HEK293 (cell line): ENCODE measurements at regions not wholly inside any gene's neighbourhood (a gene's known extent, or its start where the extent isn't known, plus 50 kb on each side); places are given as distances from the start of the nearest gene placed in this dataset.

Experiments
- CTCF ChIA-PET: fragments of 350-600 bp; formaldehyde crosslinking; extraction: SDS; loops from one replicate; lab custom pipeline; 2021; ENCODE audit warnings: antibody characterized with exemption; lab: Yijun Ruan, JAX
- POLR2A ChIA-PET: fragments of 300-600 bp; formaldehyde crosslinking; extraction: SDS; loops from one replicate; lab custom pipeline; 2020; ENCODE audit warnings: antibody characterized with exemption, inconsistent platforms; lab: Yijun Ruan, JAX
- H3K27ac ChIP-seq: fragments of 200-500 bp; sonication (Bioruptor generic); 2 replicates; pipeline ENCODE4 v1.5.1; 2014; ENCODE audit warnings: low read depth, low read length, control low read depth, inconsistent platforms; ENCODE audit errors: extremely low read depth
- H3K36me3 ChIP-seq, 2 experiments: fragments of 200-500 bp in 1 of 2; sonication (Bioruptor generic) in 1 of 2; 1 replicate in 1 of 2; 2 replicates in 1 of 2; pipeline ENCODE4 v1.5.1; 2014 to 2017; ENCODE audit warnings: inconsistent platforms in 2 of 2, low read length in 2 of 2; ENCODE audit not compliant: control insufficient read depth in 2 of 2, insufficient read depth in 1 of 2
- H3K4me1 ChIP-seq: fragments of 200-500 bp; sonication (Bioruptor generic); 2 replicates; pipeline ENCODE4 v1.5.1; 2014; ENCODE audit warnings: mild to moderate bottlenecking, low read length, inconsistent platforms; ENCODE audit not compliant: control insufficient read depth, insufficient read depth
- H3K4me3 ChIP-seq: 2 replicates; pipeline ENCODE4 v1.5.1; 2011; ENCODE audit warnings: low read depth, mild to moderate bottlenecking, control low read depth, low read length, moderate library complexity
- H3K9me3 ChIP-seq: fragments of 200-500 bp; sonication (Bioruptor generic); 2 replicates; pipeline ENCODE4 v1.5.1; 2014; ENCODE audit warnings: low read depth, low read length, inconsistent platforms; ENCODE audit not compliant: control insufficient read depth, insufficient read depth
- GLI4 ChIP-seq: fragments of 450-650 bp; formaldehyde crosslinking; IDR thresholded peaks from 2 replicates; pipeline ENCODE4 v1.5.1; 2016; ENCODE audit warnings: missing biosample characterization, missing genetic modification characterization
- HOXD13 ChIP-seq: sonication (generic); formaldehyde crosslinking; IDR thresholded peaks from 2 replicates; pipeline ENCODE4 v1.8.0; 2022; ENCODE audit warnings: missing genetic modification reagents, borderline replicate concordance
- KLF9 ChIP-seq: fragments of 450-650 bp; formaldehyde crosslinking; IDR thresholded peaks from 2 replicates; pipeline ENCODE4 v1.5.1; 2016; ENCODE audit warnings: missing biosample characterization, missing genetic modification characterization, low read depth
- SALL2 ChIP-seq: fragments of 450-650 bp; formaldehyde crosslinking; IDR thresholded peaks from 2 replicates; pipeline ENCODE4 v1.5.0; 2017; ENCODE audit warnings: missing biosample characterization, mild to moderate bottlenecking, missing genetic modification characterization, borderline replicate concordance
- SETDB1 ChIP-seq: IDR thresholded peaks from one replicate; pipeline ENCODE4 v1.6.1; 2017; ENCODE audit warnings: mild to moderate bottlenecking, low read length, moderate library complexity, mixed read lengths; ENCODE audit not compliant: insufficient read length
- ZEB2 ChIP-seq: fragments of 450-650 bp; formaldehyde crosslinking; IDR thresholded peaks from 2 replicates; pipeline ENCODE4 v1.5.1; 2016; ENCODE audit warnings: missing biosample characterization, missing genetic modification characterization
- ZFP3 ChIP-seq: fragments of 450-650 bp; formaldehyde crosslinking; IDR thresholded peaks from 2 replicates; pipeline ENCODE4 v1.5.1; 2016; ENCODE audit warnings: low read depth, missing biosample characterization, missing genetic modification characterization
- ZFP69B ChIP-seq: fragments of 450-650 bp; formaldehyde crosslinking; IDR thresholded peaks from 2 replicates; pipeline ENCODE4 v1.5.1; 2016; ENCODE audit warnings: missing biosample characterization, missing genetic modification characterization
- ZNF10 ChIP-seq: fragments of 450-650 bp; formaldehyde crosslinking; IDR thresholded peaks from 2 replicates; pipeline ENCODE4 v1.5.1; 2017; ENCODE audit warnings: missing biosample characterization, missing genetic modification characterization
- ZNF266 ChIP-seq: fragments of 450-650 bp; formaldehyde crosslinking; IDR thresholded peaks from 2 replicates; pipeline ENCODE4 v1.5.1; 2016; ENCODE audit warnings: missing biosample characterization, missing genetic modification characterization, low read depth
- ZNF274 ChIP-seq, 2 experiments: fragments of 200-500 bp in 1 of 2; fragments of 450-650 bp in 1 of 2; sonication (Bioruptor generic) in 1 of 2; formaldehyde crosslinking in 1 of 2; IDR thresholded peaks; 2 replicates each; pipeline versions ENCODE4 v1.5.1 to v1.6.1; 2014 to 2016; ENCODE audit warnings: borderline replicate concordance in 1 of 2, inconsistent platforms in 1 of 2, low read length in 1 of 2, missing biosample characterization in 1 of 2, missing genetic modification characterization in 1 of 2
- ZNF404 ChIP-seq: fragments of 450-650 bp; formaldehyde crosslinking; IDR thresholded peaks from 2 replicates; pipeline ENCODE4 v1.5.1; 2017; ENCODE audit warnings: missing biosample characterization, missing genetic modification characterization
- ZNF501 ChIP-seq: fragments of 450-650 bp; formaldehyde crosslinking; IDR thresholded peaks from 2 replicates; pipeline ENCODE4 v1.5.1; 2016; ENCODE audit warnings: missing biosample characterization, missing genetic modification characterization
- ZNF600 ChIP-seq: fragments of 450-650 bp; formaldehyde crosslinking; IDR thresholded peaks from 2 replicates; pipeline ENCODE4 v1.5.1; 2016; ENCODE audit warnings: missing biosample characterization, missing genetic modification characterization
- ZNF670 ChIP-seq: fragments of 450-650 bp; formaldehyde crosslinking; IDR thresholded peaks from 2 replicates; pipeline ENCODE4 v1.5.1; 2016; ENCODE audit warnings: missing biosample characterization, missing genetic modification characterization, low read depth
- ZNF677 ChIP-seq: fragments of 450-650 bp; IDR thresholded peaks from 2 replicates; pipeline ENCODE4 v1.5.0; 2018; ENCODE audit warnings: missing biosample characterization, mild to moderate bottlenecking, missing genetic modification characterization, moderate library complexity
- ZNF707 ChIP-seq: fragments of 450-650 bp; formaldehyde crosslinking; IDR thresholded peaks from 2 replicates; pipeline ENCODE4 v1.5.1; 2016; ENCODE audit warnings: missing biosample characterization, missing genetic modification characterization
- ZNF792 ChIP-seq: fragments of 450-650 bp; formaldehyde crosslinking; IDR thresholded peaks from 2 replicates; pipeline ENCODE4 v1.5.1; 2016; ENCODE audit warnings: missing biosample characterization, missing genetic modification characterization
- ZSCAN23 ChIP-seq: fragments of 450-650 bp; formaldehyde crosslinking; IDR thresholded peaks from 2 replicates; pipeline ENCODE4 v1.5.1; 2016; ENCODE audit warnings: missing biosample characterization, missing genetic modification characterization
- TF ChIP-seq, protein P1 (sequence below): fragments of 450-650 bp; formaldehyde crosslinking; IDR thresholded peaks from 2 replicates; pipeline ENCODE4 v1.5.1; 2016; ENCODE audit warnings: missing biosample characterization, missing genetic modification characterization, borderline replicate concordance
- TF ChIP-seq, protein P2 (sequence below): fragments of 450-650 bp; formaldehyde crosslinking; IDR thresholded peaks from 2 replicates; pipeline ENCODE4 v1.5.1; 2016; ENCODE audit warnings: missing biosample characterization, missing genetic modification characterization
- TF ChIP-seq, protein P3 (sequence below): sonication (generic); formaldehyde crosslinking; IDR thresholded peaks from 2 replicates; pipeline ENCODE4 v1.8.1; 2022; ENCODE audit warnings: mild to moderate bottlenecking, moderate library complexity, missing genetic modification reagents
- TF ChIP-seq, protein P4 (sequence below): fragments of 450-650 bp; formaldehyde crosslinking; IDR thresholded peaks from 2 replicates; pipeline ENCODE4 v1.5.1; 2016; ENCODE audit warnings: missing biosample characterization, missing genetic modification characterization
- TF ChIP-seq, protein P5 (sequence below): fragments of 450-650 bp; formaldehyde crosslinking; IDR thresholded peaks from 2 replicates; pipeline ENCODE4 v1.5.1; 2016; ENCODE audit warnings: missing biosample characterization, missing genetic modification characterization, low read depth
- TF ChIP-seq, protein P6 (sequence below): fragments of 450-650 bp; formaldehyde crosslinking; IDR thresholded peaks from 2 replicates; pipeline ENCODE4 v1.5.1; 2016; ENCODE audit warnings: missing biosample characterization, missing genetic modification characterization
- TF ChIP-seq, protein P7 (sequence below): fragments of 450-650 bp; formaldehyde crosslinking; IDR thresholded peaks from 2 replicates; pipeline ENCODE4 v1.5.1; 2017; ENCODE audit warnings: missing biosample characterization, mild to moderate bottlenecking, missing genetic modification characterization, moderate library complexity

DNA sequence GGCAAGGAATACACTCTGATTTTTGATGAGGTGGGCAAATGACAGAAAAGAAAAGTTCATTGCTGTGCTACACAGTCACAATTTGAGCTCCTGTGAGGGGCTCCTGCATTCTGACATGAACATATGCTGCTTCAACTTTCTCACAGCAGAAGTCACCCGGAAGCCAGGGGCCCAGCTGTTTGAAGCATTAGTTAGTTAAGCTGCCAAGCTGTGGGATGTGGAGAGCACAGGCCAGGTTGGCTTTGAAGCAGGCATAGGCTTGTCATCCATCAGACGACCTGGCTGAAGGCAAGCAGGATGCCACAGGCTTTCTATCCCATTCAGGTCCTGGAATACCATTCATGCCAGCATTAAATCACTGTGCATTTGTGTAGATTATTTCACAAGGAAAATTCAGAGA, 63.1 kb downstream of the MTNR1B start:
- no peaks in the 10 kb centered on the region for H3K9me3 ChIP-seq
- POLR2A ChIA-PET = no interaction called here
- CTCF ChIA-PET = interaction anchor here (1.4 kb wide), 1 partner anchor 14 kb away, joined by 4 read pairs; no protein-coding TSS in a partner anchor

DNA sequence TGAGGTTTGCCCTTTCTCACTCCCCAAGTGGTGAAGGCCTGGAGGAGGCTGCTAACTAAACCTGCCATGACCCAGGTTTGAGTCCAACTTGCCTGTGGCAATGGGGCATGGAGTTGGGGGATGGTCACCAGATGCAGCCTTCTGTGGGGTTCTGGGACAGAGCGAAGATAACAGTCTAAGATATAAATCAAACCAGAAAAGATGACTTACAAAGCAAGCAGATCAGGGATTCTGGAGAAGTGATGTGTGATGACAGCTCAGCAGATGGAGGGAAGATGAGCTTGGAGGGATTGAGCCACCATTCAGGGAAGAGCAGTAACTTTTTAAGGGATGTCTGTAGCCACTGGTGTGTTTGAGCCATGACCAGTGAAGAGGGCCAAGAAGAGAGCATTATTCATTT, 63.6 kb downstream of the MTNR1B start:
- CTCF ChIA-PET = interaction anchor here (1.0 to 1.4 kb wide), 2 partner anchors 14 to 19 kb away, joined by 3 to 4 read pairs; no protein-coding TSS in a partner anchor
- Histone ChIP-seq H3K27ac (no peak overlapping the region), H3K4me3 (no peak overlapping the region), H3K36me3 (no peaks in the 10 kb centered on the region), H3K4me1 (no peaks in the 10 kb centered on the region), H3K9me3 (no peaks in the 10 kb centered on the region)
- TF ChIP-seq GLI4 = no peak
- TF ChIP-seq, protein P1, sequence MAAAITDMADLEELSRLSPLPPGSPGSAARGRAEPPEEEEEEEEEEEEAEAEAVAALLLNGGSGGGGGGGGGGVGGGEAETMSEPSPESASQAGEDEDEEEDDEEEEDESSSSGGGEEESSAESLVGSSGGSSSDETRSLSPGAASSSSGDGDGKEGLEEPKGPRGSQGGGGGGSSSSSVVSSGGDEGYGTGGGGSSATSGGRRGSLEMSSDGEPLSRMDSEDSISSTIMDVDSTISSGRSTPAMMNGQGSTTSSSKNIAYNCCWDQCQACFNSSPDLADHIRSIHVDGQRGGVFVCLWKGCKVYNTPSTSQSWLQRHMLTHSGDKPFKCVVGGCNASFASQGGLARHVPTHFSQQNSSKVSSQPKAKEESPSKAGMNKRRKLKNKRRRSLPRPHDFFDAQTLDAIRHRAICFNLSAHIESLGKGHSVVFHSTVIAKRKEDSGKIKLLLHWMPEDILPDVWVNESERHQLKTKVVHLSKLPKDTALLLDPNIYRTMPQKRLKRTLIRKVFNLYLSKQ = no peak
- TF ChIP-seq, protein P2, sequence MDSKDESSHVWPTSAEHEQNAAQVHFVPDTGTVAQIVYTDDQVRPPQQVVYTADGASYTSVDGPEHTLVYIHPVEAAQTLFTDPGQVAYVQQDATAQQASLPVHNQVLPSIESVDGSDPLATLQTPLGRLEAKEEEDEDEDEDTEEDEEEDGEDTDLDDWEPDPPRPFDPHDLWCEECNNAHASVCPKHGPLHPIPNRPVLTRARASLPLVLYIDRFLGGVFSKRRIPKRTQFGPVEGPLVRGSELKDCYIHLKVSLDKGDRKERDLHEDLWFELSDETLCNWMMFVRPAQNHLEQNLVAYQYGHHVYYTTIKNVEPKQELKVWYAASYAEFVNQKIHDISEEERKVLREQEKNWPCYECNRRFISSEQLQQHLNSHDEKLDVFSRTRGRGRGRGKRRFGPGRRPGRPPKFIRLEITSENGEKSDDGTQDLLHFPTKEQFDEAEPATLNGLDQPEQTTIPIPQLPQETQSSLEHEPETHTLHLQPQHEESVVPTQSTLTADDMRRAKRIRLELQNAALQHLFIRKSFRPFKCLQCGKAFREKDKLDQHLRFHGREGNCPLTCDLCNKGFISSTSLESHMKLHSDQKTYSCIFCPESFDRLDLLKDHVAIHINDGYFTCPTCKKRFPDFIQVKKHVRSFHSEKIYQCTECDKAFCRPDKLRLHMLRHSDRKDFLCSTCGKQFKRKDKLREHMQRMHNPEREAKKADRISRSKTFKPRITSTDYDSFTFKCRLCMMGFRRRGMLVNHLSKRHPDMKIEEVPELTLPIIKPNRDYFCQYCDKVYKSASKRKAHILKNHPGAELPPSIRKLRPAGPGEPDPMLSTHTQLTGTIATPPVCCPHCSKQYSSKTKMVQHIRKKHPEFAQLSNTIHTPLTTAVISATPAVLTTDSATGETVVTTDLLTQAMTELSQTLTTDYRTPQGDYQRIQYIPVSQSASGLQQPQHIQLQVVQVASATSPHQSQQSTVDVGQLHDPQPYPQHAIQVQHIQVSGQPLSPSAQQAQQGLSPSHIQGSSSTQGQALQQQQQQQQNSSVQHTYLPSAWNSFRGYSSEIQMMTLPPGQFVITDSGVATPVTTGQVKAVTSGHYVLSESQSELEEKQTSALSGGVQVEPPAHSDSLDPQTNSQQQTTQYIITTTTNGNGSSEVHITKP = no peak
- no peak for TF ChIP-seq ZNF501 (tag by site-specific recombination)
- no peak for TF ChIP-seq ZNF404 (tag by site-specific recombination)
- TF ChIP-seq, protein P3, sequence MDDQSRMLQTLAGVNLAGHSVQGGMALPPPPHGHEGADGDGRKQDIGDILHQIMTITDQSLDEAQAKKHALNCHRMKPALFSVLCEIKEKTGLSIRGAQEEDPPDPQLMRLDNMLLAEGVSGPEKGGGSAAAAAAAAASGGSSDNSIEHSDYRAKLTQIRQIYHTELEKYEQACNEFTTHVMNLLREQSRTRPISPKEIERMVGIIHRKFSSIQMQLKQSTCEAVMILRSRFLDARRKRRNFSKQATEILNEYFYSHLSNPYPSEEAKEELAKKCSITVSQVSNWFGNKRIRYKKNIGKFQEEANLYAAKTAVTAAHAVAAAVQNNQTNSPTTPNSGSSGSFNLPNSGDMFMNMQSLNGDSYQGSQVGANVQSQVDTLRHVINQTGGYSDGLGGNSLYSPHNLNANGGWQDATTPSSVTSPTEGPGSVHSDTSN (CRISPR knock-in tag) = no peak
- TF ChIP-seq SALL2 (tag by site-specific recombination) = no peak
- TF ChIP-seq KLF9 (tag by site-specific recombination) = no peak
- POLR2A ChIA-PET = no interaction called here

More for the DNA sequence above, 63.1 kb downstream of the MTNR1B start:
- no peak overlapping the region for H3K27ac ChIP-seq
- H3K4me1 ChIP-seq = no peaks in the 10 kb centered on the region
- H3K4me3 ChIP-seq = no peak overlapping the region
- TF ChIP-seq ZEB2 (tag by site-specific recombination) (no peak), HOXD13 (CRISPR knock-in tag) (no peak), ZFP3 (tag by site-specific recombination) (no peak), ZNF677 (no peak), ZNF404 (tag by site-specific recombination) (no peak), ZNF707 (tag by site-specific recombination) (no peak), ZNF670 (tag by site-specific recombination) (no peak), ZNF792 (tag by site-specific recombination) (no peak), ZNF274 (IDR thresholded peaks at IDR 0.05; ENCODE audit: low read length) (no peak), ZNF274 (tag by site-specific recombination; IDR thresholded peaks at IDR 0.05; ENCODE audit: borderline replicate concordance) (no peak), ZSCAN23 (tag by site-specific recombination) (no peak), ZFP69B (tag by site-specific recombination) (no peak), ZNF600 (tag by site-specific recombination) (no peak), ZNF10 (no peak), SETDB1 (no peak), ZNF266 (tag by site-specific recombination) (no peak)
- TF ChIP-seq, protein P4, sequence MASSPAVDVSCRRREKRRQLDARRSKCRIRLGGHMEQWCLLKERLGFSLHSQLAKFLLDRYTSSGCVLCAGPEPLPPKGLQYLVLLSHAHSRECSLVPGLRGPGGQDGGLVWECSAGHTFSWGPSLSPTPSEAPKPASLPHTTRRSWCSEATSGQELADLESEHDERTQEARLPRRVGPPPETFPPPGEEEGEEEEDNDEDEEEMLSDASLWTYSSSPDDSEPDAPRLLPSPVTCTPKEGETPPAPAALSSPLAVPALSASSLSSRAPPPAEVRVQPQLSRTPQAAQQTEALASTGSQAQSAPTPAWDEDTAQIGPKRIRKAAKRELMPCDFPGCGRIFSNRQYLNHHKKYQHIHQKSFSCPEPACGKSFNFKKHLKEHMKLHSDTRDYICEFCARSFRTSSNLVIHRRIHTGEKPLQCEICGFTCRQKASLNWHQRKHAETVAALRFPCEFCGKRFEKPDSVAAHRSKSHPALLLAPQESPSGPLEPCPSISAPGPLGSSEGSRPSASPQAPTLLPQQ (tag by site-specific recombination) = no peak
- TF ChIP-seq, protein P5, sequence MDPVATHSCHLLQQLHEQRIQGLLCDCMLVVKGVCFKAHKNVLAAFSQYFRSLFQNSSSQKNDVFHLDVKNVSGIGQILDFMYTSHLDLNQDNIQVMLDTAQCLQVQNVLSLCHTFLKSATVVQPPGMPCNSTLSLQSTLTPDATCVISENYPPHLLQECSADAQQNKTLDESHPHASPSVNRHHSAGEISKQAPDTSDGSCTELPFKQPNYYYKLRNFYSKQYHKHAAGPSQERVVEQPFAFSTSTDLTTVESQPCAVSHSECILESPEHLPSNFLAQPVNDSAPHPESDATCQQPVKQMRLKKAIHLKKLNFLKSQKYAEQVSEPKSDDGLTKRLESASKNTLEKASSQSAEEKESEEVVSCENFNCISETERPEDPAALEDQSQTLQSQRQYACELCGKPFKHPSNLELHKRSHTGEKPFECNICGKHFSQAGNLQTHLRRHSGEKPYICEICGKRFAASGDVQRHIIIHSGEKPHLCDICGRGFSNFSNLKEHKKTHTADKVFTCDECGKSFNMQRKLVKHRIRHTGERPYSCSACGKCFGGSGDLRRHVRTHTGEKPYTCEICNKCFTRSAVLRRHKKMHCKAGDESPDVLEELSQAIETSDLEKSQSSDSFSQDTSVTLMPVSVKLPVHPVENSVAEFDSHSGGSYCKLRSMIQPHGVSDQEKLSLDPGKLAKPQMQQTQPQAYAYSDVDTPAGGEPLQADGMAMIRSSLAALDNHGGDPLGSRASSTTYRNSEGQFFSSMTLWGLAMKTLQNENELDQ (tag by site-specific recombination) = no peak
- TF ChIP-seq, protein P6, sequence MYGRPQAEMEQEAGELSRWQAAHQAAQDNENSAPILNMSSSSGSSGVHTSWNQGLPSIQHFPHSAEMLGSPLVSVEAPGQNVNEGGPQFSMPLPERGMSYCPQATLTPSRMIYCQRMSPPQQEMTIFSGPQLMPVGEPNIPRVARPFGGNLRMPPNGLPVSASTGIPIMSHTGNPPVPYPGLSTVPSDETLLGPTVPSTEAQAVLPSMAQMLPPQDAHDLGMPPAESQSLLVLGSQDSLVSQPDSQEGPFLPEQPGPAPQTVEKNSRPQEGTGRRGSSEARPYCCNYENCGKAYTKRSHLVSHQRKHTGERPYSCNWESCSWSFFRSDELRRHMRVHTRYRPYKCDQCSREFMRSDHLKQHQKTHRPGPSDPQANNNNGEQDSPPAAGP (tag by site-specific recombination) = no peak
- TF ChIP-seq, protein P7, sequence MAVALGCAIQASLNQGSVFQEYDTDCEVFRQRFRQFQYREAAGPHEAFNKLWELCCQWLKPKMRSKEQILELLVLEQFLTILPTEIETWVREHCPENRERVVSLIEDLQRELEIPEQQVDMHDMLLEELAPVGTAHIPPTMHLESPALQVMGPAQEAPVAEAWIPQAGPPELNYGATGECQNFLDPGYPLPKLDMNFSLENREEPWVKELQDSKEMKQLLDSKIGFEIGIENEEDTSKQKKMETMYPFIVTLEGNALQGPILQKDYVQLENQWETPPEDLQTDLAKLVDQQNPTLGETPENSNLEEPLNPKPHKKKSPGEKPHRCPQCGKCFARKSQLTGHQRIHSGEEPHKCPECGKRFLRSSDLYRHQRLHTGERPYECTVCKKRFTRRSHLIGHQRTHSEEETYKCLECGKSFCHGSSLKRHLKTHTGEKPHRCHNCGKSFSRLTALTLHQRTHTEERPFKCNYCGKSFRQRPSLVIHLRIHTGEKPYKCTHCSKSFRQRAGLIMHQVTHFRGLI (tag by site-specific recombination) = no peak
- TF ChIP-seq, all 188 proteins: peak for 0
- H3K36me3 ChIP-seq = no peaks in the 10 kb centered on the region
